HL-60 (cell line): ENCODE measurements at regions not wholly inside any gene's neighbourhood (a gene's known extent, or its start where the extent isn't known, plus 50 kb on each side); places are given as distances from the start of the nearest gene placed in this dataset.

Experiments used
- CTCF ChIP-seq: IDR thresholded peaks from one replicate; pipeline ENCODE4 v1.5.1; 2011; ENCODE audit warnings: low read length, control low read depth, inconsistent platforms; ENCODE audit not compliant: insufficient read depth
- POLR2AphosphoS5 ChIP-seq: IDR thresholded peaks from 2 replicates; pipeline ENCODE4 v1.6.1; 2012; ENCODE audit warnings: low read depth

GRCh38 chr7:46485481-46486065 lies 564.5 kb upstream of the IGFBP3 start:
- TF ChIP-seq CTCF (no peak), POLR2AphosphoS5 (no peak)
